GM12878 (cell line): ENCODE measurements at regions not wholly inside any gene's neighbourhood (a gene's known extent, or its start where the extent isn't known, plus 50 kb on each side); places are given as distances from the start of the nearest gene placed in this dataset.

Experiments used
- CBX5 ChIP-seq: sonication (generic); IDR thresholded peaks from 2 replicates; pipeline ENCODE4 v1.6.1; 2016; ENCODE audit warnings: low read depth, moderate library complexity, mild to moderate bottlenecking, inconsistent platforms
- CHD4 ChIP-seq: fragments of 200-600 bp; sonication (generic); IDR thresholded peaks from 2 replicates; pipeline ENCODE4 v1.6.1; 2016; ENCODE audit warnings: mild to moderate bottlenecking
- EZH2 ChIP-seq: IDR thresholded peaks from 2 replicates; pipeline ENCODE4 v1.6.1; 2012; ENCODE audit warnings: low read depth, mild to moderate bottlenecking, control low read depth, inconsistent platforms, low read length, borderline replicate concordance; ENCODE audit not compliant: control insufficient read depth
- FOXM1 ChIP-seq: IDR thresholded peaks from 2 replicates; pipeline ENCODE4 v1.6.1; 2012; ENCODE audit warnings: low read depth, mild to moderate bottlenecking, inconsistent platforms, low read length, moderate library complexity
- MYC ChIP-seq: IDR thresholded peaks from 2 replicates; pipeline ENCODE4 v1.6.1; 2011; ENCODE audit warnings: mild to moderate bottlenecking, low read length, moderate library complexity, inconsistent platforms; ENCODE audit not compliant: insufficient read depth, insufficient replicate concordance, insufficient read length, severe bottlenecking
- NR2C2 ChIP-seq: IDR thresholded peaks from 2 replicates; pipeline ENCODE4 v1.6.1; 2011; ENCODE audit warnings: borderline replicate concordance, low read depth; ENCODE audit not compliant: control insufficient read depth, insufficient read length
- RAD51 ChIP-seq: fragments of 450-650 bp; IDR thresholded peaks from 2 replicates; pipeline ENCODE4 v1.6.1; 2016; ENCODE audit warnings: moderate library complexity, mild to moderate bottlenecking, inconsistent platforms
- RFX5 ChIP-seq: IDR thresholded peaks from 2 replicates; pipeline ENCODE4 v1.6.1; 2011; ENCODE audit warnings: low read depth, low read length, improper control_type of control experiment
- TAF1 ChIP-seq: IDR thresholded peaks from 2 replicates; pipeline ENCODE4 v1.6.1; 2011; ENCODE audit warnings: mild to moderate bottlenecking, low read depth, low read length, borderline replicate concordance
- ZNF274 ChIP-seq: IDR thresholded peaks from one replicate; pipeline ENCODE4 v1.8.0; 2011; ENCODE audit not compliant: insufficient read length, insufficient read depth
- TF ChIP-seq, protein P1 (sequence below): fragments of 450-650 bp; formaldehyde crosslinking; IDR thresholded peaks from 2 replicates; pipeline ENCODE4 v1.4.0; 2020; ENCODE audit warnings: mild to moderate bottlenecking, moderate library complexity
- TF ChIP-seq, protein P2 (sequence below), 3 experiments: IDR thresholded peaks in 2 of 3; conservative IDR thresholded peaks in 1 of 3; 2 replicates each; pipeline ENCODE4 v1.5.1; 2011; ENCODE audit warnings: low read depth in 3 of 3, low read length in 3 of 3, mild to moderate bottlenecking in 3 of 3, control low read depth in 2 of 3, moderate library complexity in 2 of 3, inconsistent platforms in 1 of 3, mixed read lengths in 1 of 3; ENCODE audit not compliant: control insufficient read depth in 2 of 3, insufficient read depth in 1 of 3; ENCODE audit errors: extremely low read depth in 1 of 3
- TF ChIP-seq, protein P3 (sequence below): IDR thresholded peaks from 2 replicates; pipeline ENCODE4 v1.6.1; 2011; ENCODE audit warnings: mild to moderate bottlenecking, low read depth, low read length, moderate library complexity; ENCODE audit not compliant: insufficient replicate concordance
- TF ChIP-seq, protein P4 (sequence below): fragments of 150-350 bp; IDR thresholded peaks from 2 replicates; pipeline ENCODE4 v1.6.1; 2016; ENCODE audit warnings: low read depth, low read length

DNA sequence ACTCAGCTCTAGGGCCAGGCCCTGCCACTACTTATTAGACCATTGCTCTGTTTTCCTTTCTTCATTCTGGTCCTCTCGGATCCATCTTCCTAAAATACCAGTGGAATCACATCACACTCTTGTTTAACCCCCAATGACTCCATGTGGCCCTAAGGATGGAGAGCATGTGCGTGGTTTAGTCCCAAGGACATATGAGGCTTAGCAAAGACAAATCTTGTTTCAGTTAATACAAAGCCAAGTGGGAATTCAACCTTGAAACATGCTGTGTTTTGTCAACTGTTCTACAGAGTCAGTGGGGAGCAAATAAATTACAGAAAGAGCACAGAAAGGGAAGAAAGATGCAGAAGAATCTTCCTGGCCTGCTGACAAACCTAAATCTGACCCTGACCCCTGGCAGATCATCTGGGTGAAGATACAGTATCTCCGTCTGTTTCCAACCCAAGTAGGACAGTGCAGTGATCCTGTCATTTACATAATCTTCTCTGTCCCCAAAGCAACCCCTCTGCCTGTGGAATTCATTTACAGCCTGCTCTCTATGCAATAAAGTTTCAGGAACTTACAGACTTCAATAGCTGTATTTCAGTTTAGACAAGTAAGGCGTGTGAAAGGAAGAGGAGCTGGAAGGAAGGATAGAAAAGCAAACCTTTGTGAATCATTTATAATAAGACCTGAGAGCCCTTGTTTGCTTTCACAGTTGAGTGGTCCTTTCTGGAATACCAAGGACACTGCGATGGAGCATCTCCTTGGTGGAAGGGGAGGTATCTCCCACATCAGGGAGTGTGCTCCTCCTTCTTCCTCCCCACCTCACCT is 144.0 kb downstream of the THBS2 start:
- TF ChIP-seq RFX5 (no peak), MYC (no peak), EZH2 (no peak), CBX5 (no peak), TAF1 (no peak), RAD51 (no peak), CHD4 (no peak), ZNF274 (no peak), FOXM1 (no peak), NR2C2 (no peak)
- TF ChIP-seq, protein P1, sequence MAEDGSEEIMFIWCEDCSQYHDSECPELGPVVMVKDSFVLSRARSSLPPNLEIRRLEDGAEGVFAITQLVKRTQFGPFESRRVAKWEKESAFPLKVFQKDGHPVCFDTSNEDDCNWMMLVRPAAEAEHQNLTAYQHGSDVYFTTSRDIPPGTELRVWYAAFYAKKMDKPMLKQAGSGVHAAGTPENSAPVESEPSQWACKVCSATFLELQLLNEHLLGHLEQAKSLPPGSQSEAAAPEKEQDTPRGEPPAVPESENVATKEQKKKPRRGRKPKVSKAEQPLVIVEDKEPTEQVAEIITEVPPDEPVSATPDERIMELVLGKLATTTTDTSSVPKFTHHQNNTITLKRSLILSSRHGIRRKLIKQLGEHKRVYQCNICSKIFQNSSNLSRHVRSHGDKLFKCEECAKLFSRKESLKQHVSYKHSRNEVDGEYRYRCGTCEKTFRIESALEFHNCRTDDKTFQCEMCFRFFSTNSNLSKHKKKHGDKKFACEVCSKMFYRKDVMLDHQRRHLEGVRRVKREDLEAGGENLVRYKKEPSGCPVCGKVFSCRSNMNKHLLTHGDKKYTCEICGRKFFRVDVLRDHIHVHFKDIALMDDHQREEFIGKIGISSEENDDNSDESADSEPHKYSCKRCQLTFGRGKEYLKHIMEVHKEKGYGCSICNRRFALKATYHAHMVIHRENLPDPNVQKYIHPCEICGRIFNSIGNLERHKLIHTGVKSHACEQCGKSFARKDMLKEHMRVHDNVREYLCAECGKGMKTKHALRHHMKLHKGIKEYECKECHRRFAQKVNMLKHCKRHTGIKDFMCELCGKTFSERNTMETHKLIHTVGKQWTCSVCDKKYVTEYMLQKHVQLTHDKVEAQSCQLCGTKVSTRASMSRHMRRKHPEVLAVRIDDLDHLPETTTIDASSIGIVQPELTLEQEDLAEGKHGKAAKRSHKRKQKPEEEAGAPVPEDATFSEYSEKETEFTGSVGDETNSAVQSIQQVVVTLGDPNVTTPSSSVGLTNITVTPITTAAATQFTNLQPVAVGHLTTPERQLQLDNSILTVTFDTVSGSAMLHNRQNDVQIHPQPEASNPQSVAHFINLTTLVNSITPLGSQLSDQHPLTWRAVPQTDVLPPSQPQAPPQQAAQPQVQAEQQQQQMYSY: no peak
- TF ChIP-seq, protein P2, sequence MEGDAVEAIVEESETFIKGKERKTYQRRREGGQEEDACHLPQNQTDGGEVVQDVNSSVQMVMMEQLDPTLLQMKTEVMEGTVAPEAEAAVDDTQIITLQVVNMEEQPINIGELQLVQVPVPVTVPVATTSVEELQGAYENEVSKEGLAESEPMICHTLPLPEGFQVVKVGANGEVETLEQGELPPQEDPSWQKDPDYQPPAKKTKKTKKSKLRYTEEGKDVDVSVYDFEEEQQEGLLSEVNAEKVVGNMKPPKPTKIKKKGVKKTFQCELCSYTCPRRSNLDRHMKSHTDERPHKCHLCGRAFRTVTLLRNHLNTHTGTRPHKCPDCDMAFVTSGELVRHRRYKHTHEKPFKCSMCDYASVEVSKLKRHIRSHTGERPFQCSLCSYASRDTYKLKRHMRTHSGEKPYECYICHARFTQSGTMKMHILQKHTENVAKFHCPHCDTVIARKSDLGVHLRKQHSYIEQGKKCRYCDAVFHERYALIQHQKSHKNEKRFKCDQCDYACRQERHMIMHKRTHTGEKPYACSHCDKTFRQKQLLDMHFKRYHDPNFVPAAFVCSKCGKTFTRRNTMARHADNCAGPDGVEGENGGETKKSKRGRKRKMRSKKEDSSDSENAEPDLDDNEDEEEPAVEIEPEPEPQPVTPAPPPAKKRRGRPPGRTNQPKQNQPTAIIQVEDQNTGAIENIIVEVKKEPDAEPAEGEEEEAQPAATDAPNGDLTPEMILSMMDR (IDR thresholded peaks at IDR 0.05 in 2 of 3, conservative IDR thresholded peaks at IDR 0.05 in 1 of 3; ENCODE audit: control insufficient read depth in 2 of 3, extremely low read depth in 1 of 3, insufficient read depth in 1 of 3, low read depth in 3 of 3, low read length in 3 of 3): no peak
- TF ChIP-seq, protein P3, sequence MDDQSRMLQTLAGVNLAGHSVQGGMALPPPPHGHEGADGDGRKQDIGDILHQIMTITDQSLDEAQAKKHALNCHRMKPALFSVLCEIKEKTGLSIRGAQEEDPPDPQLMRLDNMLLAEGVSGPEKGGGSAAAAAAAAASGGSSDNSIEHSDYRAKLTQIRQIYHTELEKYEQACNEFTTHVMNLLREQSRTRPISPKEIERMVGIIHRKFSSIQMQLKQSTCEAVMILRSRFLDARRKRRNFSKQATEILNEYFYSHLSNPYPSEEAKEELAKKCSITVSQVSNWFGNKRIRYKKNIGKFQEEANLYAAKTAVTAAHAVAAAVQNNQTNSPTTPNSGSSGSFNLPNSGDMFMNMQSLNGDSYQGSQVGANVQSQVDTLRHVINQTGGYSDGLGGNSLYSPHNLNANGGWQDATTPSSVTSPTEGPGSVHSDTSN: no peak
- TF ChIP-seq, protein P4, sequence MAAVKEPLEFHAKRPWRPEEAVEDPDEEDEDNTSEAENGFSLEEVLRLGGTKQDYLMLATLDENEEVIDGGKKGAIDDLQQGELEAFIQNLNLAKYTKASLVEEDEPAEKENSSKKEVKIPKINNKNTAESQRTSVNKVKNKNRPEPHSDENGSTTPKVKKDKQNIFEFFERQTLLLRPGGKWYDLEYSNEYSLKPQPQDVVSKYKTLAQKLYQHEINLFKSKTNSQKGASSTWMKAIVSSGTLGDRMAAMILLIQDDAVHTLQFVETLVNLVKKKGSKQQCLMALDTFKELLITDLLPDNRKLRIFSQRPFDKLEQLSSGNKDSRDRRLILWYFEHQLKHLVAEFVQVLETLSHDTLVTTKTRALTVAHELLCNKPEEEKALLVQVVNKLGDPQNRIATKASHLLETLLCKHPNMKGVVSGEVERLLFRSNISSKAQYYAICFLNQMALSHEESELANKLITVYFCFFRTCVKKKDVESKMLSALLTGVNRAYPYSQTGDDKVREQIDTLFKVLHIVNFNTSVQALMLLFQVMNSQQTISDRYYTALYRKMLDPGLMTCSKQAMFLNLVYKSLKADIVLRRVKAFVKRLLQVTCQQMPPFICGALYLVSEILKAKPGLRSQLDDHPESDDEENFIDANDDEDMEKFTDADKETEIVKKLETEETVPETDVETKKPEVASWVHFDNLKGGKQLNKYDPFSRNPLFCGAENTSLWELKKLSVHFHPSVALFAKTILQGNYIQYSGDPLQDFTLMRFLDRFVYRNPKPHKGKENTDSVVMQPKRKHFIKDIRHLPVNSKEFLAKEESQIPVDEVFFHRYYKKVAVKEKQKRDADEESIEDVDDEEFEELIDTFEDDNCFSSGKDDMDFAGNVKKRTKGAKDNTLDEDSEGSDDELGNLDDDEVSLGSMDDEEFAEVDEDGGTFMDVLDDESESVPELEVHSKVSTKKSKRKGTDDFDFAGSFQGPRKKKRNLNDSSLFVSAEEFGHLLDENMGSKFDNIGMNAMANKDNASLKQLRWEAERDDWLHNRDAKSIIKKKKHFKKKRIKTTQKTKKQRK: no peak
